Skeletal muscle satellite cell (primary cell): ENCODE measurements at regions not wholly inside any gene's neighbourhood (a gene's known extent, or its start where the extent isn't known, plus 50 kb on each side); places are given as distances from the start of the nearest gene placed in this dataset.

Source experiments
- H3K27me3 ChIP-seq: 2 replicates; pipeline ENCODE4 v1.7.0; 2013; ENCODE audit warnings: low read length; ENCODE audit not compliant: control insufficient read depth, insufficient read depth
- H3K36me3 ChIP-seq: 2 replicates; pipeline ENCODE4 v1.7.0; 2013; ENCODE audit warnings: mild to moderate bottlenecking, control low read depth, low read length; ENCODE audit not compliant: insufficient read depth
- H3K4me1 ChIP-seq: 2 replicates; pipeline ENCODE4 v1.7.0; 2013; ENCODE audit warnings: low read length; ENCODE audit not compliant: control insufficient read depth, insufficient read depth
- H3K4me2 ChIP-seq: 2 replicates; pipeline ENCODE4 v1.7.0; 2013; ENCODE audit warnings: mild to moderate bottlenecking, low read length
- H3K4me3 ChIP-seq: 2 replicates; pipeline ENCODE4 v1.7.0; 2013; ENCODE audit warnings: low read length
- H3K9ac ChIP-seq: 2 replicates; pipeline ENCODE4 v1.7.0; 2013; ENCODE audit warnings: mild to moderate bottlenecking, low read depth, low read length, moderate library complexity
- H3K9me3 ChIP-seq: replicated peaks from 2 replicates; pipeline ENCODE4 v1.7.0; 2013; ENCODE audit warnings: mild to moderate bottlenecking, control low read depth, low read length

DNA sequence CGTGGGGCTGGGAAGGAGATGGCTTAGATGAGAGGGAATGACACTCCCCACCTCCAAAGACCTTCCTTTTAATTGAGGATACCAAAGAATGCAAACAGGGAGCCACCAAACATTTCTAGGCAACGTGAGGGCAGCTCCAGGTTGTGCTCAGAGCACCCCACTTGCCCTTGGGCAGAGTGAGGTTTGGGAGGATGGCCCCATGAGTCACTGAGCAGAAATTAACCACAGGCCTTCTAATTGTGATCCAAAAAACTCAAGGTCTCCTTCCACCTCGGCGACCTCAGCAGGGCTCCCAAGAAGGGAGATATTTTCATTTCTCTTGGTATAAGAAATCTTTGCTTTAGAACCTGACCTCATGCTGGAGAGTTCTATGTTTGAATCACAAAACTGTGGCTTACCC, 305.0 kb upstream of the TPM1 start:
- Histone ChIP-seq H3K4me2 (no peak overlapping the region), H3K9me3 (no peaks in the 10 kb centered on the region), H3K36me3 (no peaks in the 10 kb centered on the region), H3K4me3 (no peak overlapping the region), H3K9ac (no peak overlapping the region), H3K4me1 (peaks cover 26% of the 10 kb centered on the region), H3K27me3 (no peaks in the 10 kb centered on the region)

DNA sequence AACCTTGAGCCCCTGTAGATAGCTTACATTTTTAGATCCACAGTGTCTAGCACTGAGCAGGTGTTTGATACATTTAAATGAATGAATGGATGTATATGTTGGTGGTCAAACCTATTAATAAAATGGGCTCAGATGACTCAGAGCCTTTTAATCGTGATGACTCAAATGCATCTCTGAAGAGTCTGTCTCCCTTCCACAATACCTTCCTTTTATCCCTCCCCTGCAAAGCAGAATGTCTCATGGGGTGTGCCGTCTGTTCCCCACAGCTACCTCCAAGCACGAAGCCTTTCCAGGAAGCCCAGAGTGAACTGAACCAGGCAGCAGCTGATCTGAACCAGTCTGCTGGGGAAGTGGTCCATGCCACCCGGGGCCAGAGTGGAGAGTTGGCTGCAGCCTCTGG, 303.5 kb upstream of the TPM1 start:
- no peak overlapping the region for H3K4me3 ChIP-seq
- no peaks in the 10 kb centered on the region for H3K27me3 ChIP-seq
- no peak overlapping the region for H3K9ac ChIP-seq
- H3K36me3 ChIP-seq: no peaks in the 10 kb centered on the region
- H3K4me2 ChIP-seq: no peak overlapping the region
- peaks cover 36% of the 10 kb centered on the region for H3K4me1 ChIP-seq
- H3K9me3 ChIP-seq: no peaks in the 10 kb centered on the region

DNA sequence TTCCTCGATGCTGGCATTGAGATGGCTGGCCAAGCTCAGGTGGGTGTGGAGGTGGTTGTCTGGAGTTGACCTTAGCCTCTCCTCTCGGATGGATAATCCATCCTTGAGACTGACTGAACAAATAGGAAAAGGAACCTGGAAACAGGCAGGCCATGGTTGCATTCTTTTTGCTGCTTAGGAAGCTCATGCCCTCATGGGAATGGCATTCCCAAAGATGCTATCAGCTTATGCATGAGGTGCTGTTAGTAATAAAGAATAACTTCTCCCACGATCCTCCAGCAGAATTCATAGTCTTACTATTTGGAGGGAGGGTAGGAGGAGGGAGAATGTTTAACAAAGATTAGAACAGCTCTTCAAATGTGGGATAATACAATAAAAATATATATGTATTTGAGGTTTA, 303.0 kb upstream of the TPM1 start:
- H3K4me3 ChIP-seq: no peak overlapping the region
- H3K36me3 ChIP-seq: no peaks in the 10 kb centered on the region
- no peak overlapping the region for H3K4me2 ChIP-seq
- no peak overlapping the region for H3K9ac ChIP-seq
- H3K27me3 ChIP-seq: no peaks in the 10 kb centered on the region
- H3K4me1 ChIP-seq: peaks cover 36% of the 10 kb centered on the region
- no peaks in the 10 kb centered on the region for H3K9me3 ChIP-seq

DNA sequence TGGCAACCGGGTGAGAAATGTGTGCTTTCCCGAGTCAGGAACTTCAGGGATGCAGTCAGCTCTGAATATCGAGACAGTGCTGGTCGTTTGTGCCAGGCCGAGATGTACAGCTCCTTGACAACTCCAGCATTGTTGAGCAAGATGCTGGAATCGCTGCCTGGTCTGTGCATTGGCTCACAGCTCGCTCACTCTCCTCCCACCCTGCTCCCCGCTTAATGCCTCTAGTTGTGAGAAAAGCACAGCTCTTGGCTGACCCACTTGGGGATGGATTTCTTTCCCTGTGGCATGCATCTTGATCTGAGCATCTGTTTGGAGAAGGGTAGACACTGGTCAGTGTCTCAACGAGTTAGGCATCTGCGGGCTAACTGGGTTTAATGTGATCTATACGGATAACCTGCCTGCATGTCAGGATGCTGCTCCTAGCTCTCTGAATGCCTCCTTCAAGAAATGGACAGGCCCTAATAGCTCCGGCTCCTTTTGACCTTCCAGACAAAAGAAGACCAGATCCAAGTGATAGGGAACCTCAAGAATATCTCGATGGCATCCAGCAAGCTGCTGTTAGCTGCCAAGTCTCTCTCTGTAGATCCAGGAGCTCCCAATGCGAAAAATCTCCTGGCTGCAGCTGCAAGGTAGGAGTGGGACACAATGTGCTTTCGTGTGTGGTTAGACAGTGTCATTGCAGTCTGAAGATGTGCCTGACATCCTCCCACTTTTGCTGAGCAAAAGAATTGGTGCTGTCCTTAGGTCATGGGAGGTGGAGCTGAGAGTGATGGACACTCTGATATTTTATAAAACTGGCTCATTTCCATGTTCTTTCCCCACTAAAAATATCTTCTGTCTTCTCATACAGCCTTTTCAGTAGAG, 302.2 kb upstream of the TPM1 start:
- Histone ChIP-seq H3K4me3 (no peak overlapping the region), H3K27me3 (no peaks in the 10 kb centered on the region), H3K36me3 (no peaks in the 10 kb centered on the region), H3K9me3 (no peaks in the 10 kb centered on the region), H3K4me1 (peaks cover 36% of the 10 kb centered on the region), H3K9ac (no peak overlapping the region), H3K4me2 (no peak overlapping the region)

DNA sequence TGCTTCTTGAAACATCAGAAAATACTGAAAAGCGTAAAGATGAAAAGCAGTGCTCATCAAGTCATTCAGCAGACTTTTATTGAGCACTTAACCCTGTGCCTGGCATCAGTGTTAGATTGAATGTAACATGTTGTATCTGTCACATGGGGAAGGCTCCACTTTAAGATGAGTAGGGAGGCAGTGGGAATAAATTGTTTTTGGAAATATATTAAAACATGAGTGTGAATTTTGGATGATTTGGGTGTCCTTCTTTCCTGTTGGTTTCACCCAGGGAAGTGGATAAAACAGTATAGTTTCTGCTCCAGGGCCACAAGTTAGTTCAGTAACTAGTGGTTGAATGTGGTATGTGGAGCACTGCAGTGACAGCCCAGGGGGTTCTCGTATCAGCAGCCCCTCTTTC, 301.4 kb upstream of the TPM1 start:
- no peak overlapping the region for H3K9ac ChIP-seq

DNA sequence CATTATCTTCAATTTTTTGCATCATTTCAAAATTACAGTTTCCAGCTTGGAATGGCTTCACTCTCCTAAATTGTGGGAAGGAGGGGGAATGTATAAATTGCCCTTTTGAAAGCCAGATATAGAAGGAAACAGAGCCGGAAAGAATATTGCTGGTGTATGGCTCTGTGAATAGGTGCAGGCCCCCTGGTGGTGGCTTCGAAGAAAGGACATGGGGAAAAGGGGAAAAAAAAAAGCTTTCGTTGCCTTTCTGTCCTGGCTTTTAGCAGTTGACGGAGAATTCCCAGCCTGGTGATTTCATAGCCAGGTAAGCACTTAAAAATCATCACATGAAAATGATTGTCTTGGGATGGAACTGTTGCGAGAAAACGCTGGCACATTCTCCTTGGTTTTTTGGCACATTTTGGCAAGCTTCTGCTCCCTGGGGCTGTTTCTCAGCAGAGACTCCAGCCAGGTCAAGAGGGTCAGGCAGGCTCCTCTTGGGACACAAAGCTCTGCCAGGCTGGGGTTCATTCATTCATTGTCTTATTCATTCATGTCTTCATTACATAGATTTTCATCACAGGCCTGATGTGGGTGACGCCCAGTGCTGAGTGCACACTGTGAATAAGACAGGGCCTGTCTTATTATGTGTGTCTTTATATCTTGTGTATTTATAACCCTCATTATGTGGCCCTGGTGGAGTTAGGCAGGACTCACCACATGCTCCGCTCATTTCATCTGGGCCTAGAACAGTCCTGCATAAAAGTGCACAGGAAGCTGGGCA, 300.0 kb upstream of the TPM1 start:
- Histone ChIP-seq H3K9me3 (no peaks in the 10 kb centered on the region), H3K4me2 (peak overlapping the region; percentile 65), H3K4me3 (peak overlapping the region; percentile 33), H3K27me3 (no peaks in the 10 kb centered on the region), H3K9ac (peak overlapping the region; percentile 71), H3K36me3 (no peaks in the 10 kb centered on the region), H3K4me1 (peaks cover 36% of the 10 kb centered on the region)

More for the DNA sequence above, 301.4 kb upstream of the TPM1 start:
- Histone ChIP-seq H3K4me3 (no peak overlapping the region), H3K4me1 (peaks cover 36% of the 10 kb centered on the region), H3K27me3 (no peaks in the 10 kb centered on the region), H3K4me2 (no peak overlapping the region), H3K36me3 (no peaks in the 10 kb centered on the region), H3K9me3 (no peaks in the 10 kb centered on the region)

DNA sequence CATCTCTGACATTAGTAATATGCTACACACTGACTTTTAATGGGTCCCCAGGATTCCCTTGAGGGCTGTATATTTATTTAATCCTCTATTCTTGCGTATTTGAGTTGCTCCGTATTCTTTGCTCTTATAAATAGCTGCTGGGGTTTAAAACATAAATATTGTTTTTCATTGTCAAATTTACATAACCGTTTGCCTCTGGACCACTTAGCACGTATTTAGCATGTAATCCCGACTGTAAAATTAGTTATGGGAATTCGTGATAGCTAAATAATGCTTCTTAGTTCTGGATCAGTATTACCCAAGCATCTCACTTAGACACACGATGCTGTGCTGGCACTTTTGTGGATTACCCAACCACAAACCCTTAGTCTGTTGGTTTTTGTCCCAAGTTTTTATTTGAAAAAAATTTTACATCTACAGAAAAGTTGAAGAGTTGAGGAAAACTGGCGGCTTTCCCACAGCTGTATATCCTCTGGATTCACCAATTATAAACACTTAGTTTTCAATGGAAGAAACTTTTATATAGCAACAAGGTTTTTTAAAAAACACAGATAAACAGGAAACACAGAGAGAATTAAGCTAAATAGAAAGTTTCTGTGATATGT, 296.8 kb upstream of the TPM1 start:
- Histone ChIP-seq H3K4me1 (peaks cover 26% of the 10 kb centered on the region), H3K4me3 (no peak overlapping the region), H3K9me3 (no peaks in the 10 kb centered on the region), H3K36me3 (no peaks in the 10 kb centered on the region), H3K9ac (no peak overlapping the region), H3K27me3 (no peaks in the 10 kb centered on the region), H3K4me2 (no peak overlapping the region)

DNA sequence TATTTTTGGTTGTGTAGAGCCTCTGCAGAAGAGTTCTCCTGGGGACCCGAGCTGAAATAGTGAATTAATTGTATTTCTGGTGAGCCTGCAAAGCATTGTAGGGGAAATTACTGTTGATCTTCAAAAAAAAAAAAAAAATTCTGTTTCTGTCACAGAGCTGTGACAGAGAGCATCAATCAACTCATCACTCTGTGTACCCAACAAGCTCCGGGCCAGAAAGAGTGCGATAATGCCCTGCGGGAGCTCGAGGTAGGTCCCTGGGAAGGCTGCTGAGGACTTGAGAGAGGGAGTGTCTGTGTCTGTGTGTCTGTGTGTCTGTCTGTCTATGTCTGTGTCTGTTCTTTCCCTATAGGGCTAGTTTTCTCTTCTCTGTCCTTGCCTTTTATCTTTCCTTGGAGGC, 294.4 kb upstream of the TPM1 start:
- Histone ChIP-seq H3K9ac (no peak overlapping the region), H3K4me3 (no peak overlapping the region), H3K27me3 (no peaks in the 10 kb centered on the region), H3K36me3 (no peaks in the 10 kb centered on the region), H3K4me1 (peaks cover 23% of the 10 kb centered on the region), H3K9me3 (no peaks in the 10 kb centered on the region), H3K4me2 (no peak overlapping the region)

DNA sequence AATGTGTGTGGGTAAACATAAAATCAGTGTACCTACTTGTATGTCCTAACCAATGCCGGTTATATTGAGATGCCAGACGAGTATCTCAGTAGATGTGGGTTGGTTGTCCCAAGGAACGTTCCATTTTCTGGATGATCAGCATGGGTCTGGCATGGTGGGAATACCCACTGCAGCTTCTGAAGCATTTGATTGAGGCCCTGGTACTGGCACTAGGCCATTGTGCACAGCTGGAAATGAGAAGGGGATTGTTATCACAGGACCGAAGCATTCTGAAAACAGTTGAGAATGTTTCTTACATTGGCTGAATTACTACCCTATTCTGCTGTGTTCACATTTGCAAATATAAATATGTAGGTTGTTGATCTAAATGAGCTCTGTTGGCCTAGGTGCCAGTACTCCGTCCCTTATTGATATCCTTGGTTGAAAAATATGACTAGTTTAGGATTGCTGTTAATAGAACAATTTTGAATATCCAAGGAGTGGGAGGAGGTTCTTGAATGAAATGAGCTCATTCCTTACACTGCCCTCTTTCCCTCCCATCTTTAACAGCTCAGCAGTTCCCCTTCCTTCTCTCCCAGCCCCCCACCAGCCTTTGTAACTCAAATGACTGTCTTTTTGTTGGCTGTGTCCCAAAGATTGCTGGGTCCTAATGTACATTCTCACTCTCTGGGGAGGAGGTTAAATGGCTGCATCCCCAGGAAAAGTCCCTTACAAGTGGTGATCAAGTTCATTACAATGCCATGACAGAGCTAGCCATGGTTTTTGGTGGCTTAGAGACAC, 293.3 kb upstream of the TPM1 start:
- Histone ChIP-seq H3K9me3 (no peaks in the 10 kb centered on the region), H3K4me2 (no peak overlapping the region), H3K27me3 (no peaks in the 10 kb centered on the region), H3K36me3 (no peaks in the 10 kb centered on the region), H3K4me3 (no peak overlapping the region), H3K4me1 (peaks cover 27% of the 10 kb centered on the region), H3K9ac (no peak overlapping the region)

DNA sequence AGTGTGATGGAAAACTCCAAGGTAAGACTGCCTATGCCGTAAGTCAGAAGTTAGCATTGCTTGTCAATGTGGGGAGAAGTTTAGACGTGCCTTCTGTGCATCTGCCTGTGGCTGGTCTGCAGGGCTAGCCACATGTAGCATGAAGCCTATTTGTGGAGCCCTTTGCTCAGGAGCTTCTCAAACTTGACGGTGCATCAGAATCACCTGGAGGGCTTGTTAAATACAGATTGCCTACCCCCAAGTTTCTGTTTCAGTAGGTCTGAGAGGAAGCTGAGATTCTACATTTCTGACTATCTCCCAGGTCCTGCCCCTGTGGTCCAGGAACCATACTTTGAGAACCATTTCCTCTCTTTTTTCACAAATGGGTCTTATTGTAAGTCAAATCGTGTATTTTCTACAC, 292.1 kb upstream of the TPM1 start:
- H3K27me3 ChIP-seq: no peaks in the 10 kb centered on the region
- no peak overlapping the region for H3K9ac ChIP-seq
- no peaks in the 10 kb centered on the region for H3K9me3 ChIP-seq
- no peak overlapping the region for H3K4me2 ChIP-seq
- H3K4me1 ChIP-seq: peaks cover 27% of the 10 kb centered on the region
- no peaks in the 10 kb centered on the region for H3K36me3 ChIP-seq
- no peak overlapping the region for H3K4me3 ChIP-seq
